Loucy (cell line): ENCODE measurements at regions not wholly inside any gene's neighbourhood (a gene's known extent, or its start where the extent isn't known, plus 50 kb on each side); places are given as distances from the start of the nearest gene placed in this dataset.

Experiments used
- CTCF ChIP-seq: fragments of 200-600 bp; sonication (generic); conservative IDR thresholded peaks from 2 replicates; pipeline ENCODE4 v1.5.1; 2014; ENCODE audit warnings: mild to moderate bottlenecking, antibody characterized with exemption, low read length
- EZH2phosphoT487 ChIP-seq: fragments of 200-600 bp; IDR thresholded peaks from 2 replicates; pipeline ENCODE4 v1.6.1; 2018; ENCODE audit warnings: antibody characterized with exemption, mild to moderate bottlenecking, moderate library complexity, borderline replicate concordance

GRCh38 chr13:74338341-74338740 lies 204.1 kb upstream of the KLF12 start:
- no peak for TF ChIP-seq CTCF
- TF ChIP-seq EZH2phosphoT487, result no peak
